Esophagus squamous epithelium (tissue), 4 donors: ENCODE measurements at regions not wholly inside any gene's neighbourhood (a gene's known extent, or its start where the extent isn't known, plus 50 kb on each side); places are given as distances from the start of the nearest gene placed in this dataset.

Source experiments
- CTCF ChIP-seq, 6 experiments: fragments of 450-650 bp in 4 of 6; fragments of 200-600 bp in 2 of 6; sonication (generic) in 2 of 6; IDR thresholded peaks; one replicate each; pipeline ENCODE4 v1.5.1; 2016 to 2019; ENCODE audit warnings: antibody characterized with exemption in 6 of 6, mild to moderate bottlenecking in 4 of 6, moderate library complexity in 4 of 6
- POLR2A ChIP-seq, 4 donors: fragments of 450-650 bp; IDR thresholded peaks; one replicate each; pipeline ENCODE4 v1.6.1; 2017; ENCODE audit warnings: antibody characterized with exemption in 4 of 4, mild to moderate bottlenecking in 4 of 4, moderate library complexity in 3 of 4

- TF ChIP-seq POLR2A (IDR thresholded peaks at IDR 0.05) (no peak), CTCF (IDR thresholded peaks at IDR 0.05) (no peak)
These were observed 874.8 kb downstream of the KCNT2 start for GRCh38 chr1:195733408-195733807.
